Body of pancreas (tissue), 4 donors: ENCODE measurements at regions not wholly inside any gene's neighbourhood (a gene's known extent, or its start where the extent isn't known, plus 50 kb on each side); places are given as distances from the start of the nearest gene placed in this dataset.

Experiments
- CTCF ChIP-seq, 7 experiments: fragments of 450-650 bp in 4 of 7; fragments of 200-600 bp in 3 of 7; sonication (generic) in 3 of 7; IDR thresholded peaks; one replicate each; pipeline ENCODE4 v1.5.1; 2016 to 2019; ENCODE audit warnings: antibody characterized with exemption in 7 of 7
- POLR2A ChIP-seq, 3 donors: fragments of 450-650 bp; IDR thresholded peaks; one replicate each; pipeline ENCODE4 v1.6.1; 2016; ENCODE audit warnings: antibody characterized with exemption in 3 of 3, mild to moderate bottlenecking in 2 of 3

GRCh38 chr1:190711069-190711468, 233.4 kb upstream of the BRINP3 start:
- no peak for TF ChIP-seq POLR2A (IDR thresholded peaks at IDR 0.05)
- no peak for TF ChIP-seq CTCF (IDR thresholded peaks at IDR 0.05)
